NT2/D1 (cell line): ENCODE measurements at regions not wholly inside any gene's neighbourhood (a gene's known extent, or its start where the extent isn't known, plus 50 kb on each side); places are given as distances from the start of the nearest gene placed in this dataset.

Experiments
- SUZ12 ChIP-seq: IDR thresholded peaks from 2 replicates; pipeline ENCODE4 v1.6.1; 2011; ENCODE audit not compliant: insufficient read length, insufficient read depth; ENCODE audit errors: extremely low read depth
- YY1 ChIP-seq: IDR thresholded peaks from 2 replicates; pipeline ENCODE4 v1.6.1; 2011; ENCODE audit not compliant: insufficient read length, insufficient read depth
- ZNF274 ChIP-seq: IDR thresholded peaks from 2 replicates; pipeline ENCODE4 v1.6.1; 2011; ENCODE audit warnings: mild to moderate bottlenecking, low read depth, low read length

GRCh38 chr5:171692107-171692506, 93.5 kb upstream of the SMIM23 start:
- TF ChIP-seq SUZ12: no peak
- no peak for TF ChIP-seq YY1
- no peak for TF ChIP-seq ZNF274
